OCI-LY3 (cell line): ENCODE measurements at regions not wholly inside any gene's neighbourhood (a gene's known extent, or its start where the extent isn't known, plus 50 kb on each side); places are given as distances from the start of the nearest gene placed in this dataset.

Experiments used
- H2AFZ ChIP-seq: fragments of 200-600, 300-600 bp; shearing (Covaris generic); 2 replicates; pipeline ENCODE4 v1.6.0; 2014; ENCODE audit warnings: antibody characterized with exemption, low read depth, low read length
- H3K27ac ChIP-seq: fragments of 200-600, 300-600 bp; sonication (generic); 2 replicates; pipeline ENCODE4 v1.5.1; 2014; ENCODE audit warnings: mild to moderate bottlenecking, low read length, moderate library complexity, mixed read lengths
- H3K27me3 ChIP-seq: fragments of 200-600, 300-600 bp; sonication (generic); 2 replicates; pipeline ENCODE4 v1.6.1; 2014; ENCODE audit warnings: low read depth, low read length, mixed read lengths
- H3K36me3 ChIP-seq: fragments of 200-600, 300-600 bp; sonication (generic); replicated peaks from 2 replicates; pipeline ENCODE3; 2014; ENCODE audit warnings: low read depth, low read length, mixed read lengths
- H3K4me1 ChIP-seq: fragments of 300-600, 200-600 bp; sonication (generic); 2 replicates; pipeline ENCODE4 v1.6.1; 2014; ENCODE audit warnings: low read length, mixed read lengths
- H3K4me2 ChIP-seq: fragments of 200-600, 300-600 bp; sonication (generic); 2 replicates; pipeline ENCODE4 v1.6.1; 2014; ENCODE audit warnings: low read length, mixed read lengths
- H3K4me3 ChIP-seq: fragments of 300-600, 200-600 bp; sonication (generic); 2 replicates; pipeline ENCODE4 v1.5.1; 2014; ENCODE audit warnings: antibody characterized with exemption, mild to moderate bottlenecking, low read length, moderate library complexity
- H3K79me2 ChIP-seq: fragments of 300-600, 200-600 bp; shearing (Covaris generic); 2 replicates; pipeline ENCODE4 v1.6.1; 2014; ENCODE audit warnings: mild to moderate bottlenecking, low read length, mixed read lengths
- H3K9ac ChIP-seq: fragments of 300-600, 200-600 bp; shearing (Covaris generic); 2 replicates; pipeline ENCODE4 v1.6.0; 2014; ENCODE audit warnings: mild to moderate bottlenecking, low read length, moderate library complexity
- H3K9me3 ChIP-seq: fragments of 200-600, 300-600 bp; shearing (Covaris generic); 2 replicates; pipeline ENCODE4 v1.6.1; 2014; ENCODE audit warnings: low read length, mixed read lengths; ENCODE audit not compliant: insufficient read depth
- H4K20me1 ChIP-seq: fragments of 200-600, 300-600 bp; sonication (generic); 2 replicates; pipeline ENCODE4 v1.6.1; 2016; ENCODE audit warnings: low read length, mixed read lengths; ENCODE audit not compliant: insufficient read depth
- EZH2phosphoT487 ChIP-seq: fragments of 200-600 bp; shearing (Covaris generic); IDR thresholded peaks from 2 replicates; pipeline ENCODE4 v1.6.1; 2018; ENCODE audit warnings: antibody characterized with exemption, mixed run types, low read depth
- TF ChIP-seq, protein P1 (sequence below): fragments of 200-600, 300-600 bp; sonication (generic); IDR thresholded peaks from 2 replicates; pipeline ENCODE4 v1.5.1; 2014; ENCODE audit warnings: antibody characterized with exemption, low read length, low read depth

DNA sequence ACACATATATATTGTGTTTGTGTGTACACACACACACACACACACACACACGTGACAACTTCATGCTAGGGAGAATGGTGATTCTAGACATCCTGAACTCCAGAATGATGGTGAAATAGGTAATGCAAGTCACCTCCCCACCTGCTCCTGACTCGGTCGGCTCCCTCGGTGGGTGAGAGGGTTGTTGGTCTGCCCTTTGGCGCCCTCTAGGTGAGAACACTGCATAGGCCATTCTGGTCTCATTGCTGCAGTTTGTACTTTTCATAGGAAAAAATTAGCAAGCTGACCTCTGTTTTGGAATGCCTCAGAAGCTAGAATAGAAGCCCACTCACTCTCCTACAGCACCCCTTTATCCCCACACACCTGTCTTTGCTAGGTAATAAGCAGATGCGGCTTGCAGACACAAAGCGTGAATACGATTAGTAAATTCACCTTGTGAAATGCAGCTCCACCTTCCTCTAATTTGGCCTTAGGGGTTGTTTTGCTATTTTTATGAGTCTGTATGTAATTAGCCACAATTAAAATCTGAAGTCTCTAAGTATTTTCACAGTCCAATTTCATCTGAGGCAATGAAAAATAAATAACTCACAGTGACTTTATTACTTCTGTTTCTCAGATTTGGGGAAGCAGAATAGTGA lies 130.0 kb upstream of the KCNJ15 start:
- Histone ChIP-seq H3K4me1 (no peaks in the 10 kb centered on the region), H3K4me2 (no peak overlapping the region)

DNA sequence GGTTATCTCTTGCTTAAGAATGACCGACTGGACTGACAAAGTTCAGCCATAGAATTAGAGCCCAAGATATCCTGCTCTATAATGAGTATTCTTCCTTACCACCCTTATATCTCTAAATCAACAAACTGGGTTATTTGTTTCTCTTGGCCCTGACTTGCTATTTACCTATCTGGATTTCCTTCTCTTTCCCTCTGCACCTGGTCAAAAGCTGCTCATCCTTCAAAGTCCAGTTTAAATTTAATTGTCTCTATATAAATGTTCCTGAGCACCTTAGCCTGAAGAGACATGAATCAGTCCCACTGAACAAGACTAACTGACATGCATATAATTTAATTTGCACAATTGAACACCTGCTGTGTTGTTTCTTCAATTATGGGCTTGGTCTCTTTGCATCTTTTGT lies 127.1 kb upstream of the KCNJ15 start:
- no peaks in the 10 kb centered on the region for H3K79me2 ChIP-seq
- peaks cover 8% of the 10 kb centered on the region; the same call in 1 of the 2 replicates for H3K27me3 ChIP-seq
- no peak overlapping the region for H3K9ac ChIP-seq
- H3K36me3 ChIP-seq = no peaks in the 10 kb centered on the region
- H3K4me3 ChIP-seq = no peak overlapping the region
- no peaks in the 10 kb centered on the region for H4K20me1 ChIP-seq
- TF ChIP-seq, protein P1, sequence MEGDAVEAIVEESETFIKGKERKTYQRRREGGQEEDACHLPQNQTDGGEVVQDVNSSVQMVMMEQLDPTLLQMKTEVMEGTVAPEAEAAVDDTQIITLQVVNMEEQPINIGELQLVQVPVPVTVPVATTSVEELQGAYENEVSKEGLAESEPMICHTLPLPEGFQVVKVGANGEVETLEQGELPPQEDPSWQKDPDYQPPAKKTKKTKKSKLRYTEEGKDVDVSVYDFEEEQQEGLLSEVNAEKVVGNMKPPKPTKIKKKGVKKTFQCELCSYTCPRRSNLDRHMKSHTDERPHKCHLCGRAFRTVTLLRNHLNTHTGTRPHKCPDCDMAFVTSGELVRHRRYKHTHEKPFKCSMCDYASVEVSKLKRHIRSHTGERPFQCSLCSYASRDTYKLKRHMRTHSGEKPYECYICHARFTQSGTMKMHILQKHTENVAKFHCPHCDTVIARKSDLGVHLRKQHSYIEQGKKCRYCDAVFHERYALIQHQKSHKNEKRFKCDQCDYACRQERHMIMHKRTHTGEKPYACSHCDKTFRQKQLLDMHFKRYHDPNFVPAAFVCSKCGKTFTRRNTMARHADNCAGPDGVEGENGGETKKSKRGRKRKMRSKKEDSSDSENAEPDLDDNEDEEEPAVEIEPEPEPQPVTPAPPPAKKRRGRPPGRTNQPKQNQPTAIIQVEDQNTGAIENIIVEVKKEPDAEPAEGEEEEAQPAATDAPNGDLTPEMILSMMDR = no peak
- no peak for TF ChIP-seq EZH2phosphoT487
- H2AFZ ChIP-seq = no peak overlapping the region
- no peaks in the 10 kb centered on the region for H3K9me3 ChIP-seq
- no peak overlapping the region for H3K27ac ChIP-seq
- no peaks in the 10 kb centered on the region for H3K4me1 ChIP-seq
- no peak overlapping the region for H3K4me2 ChIP-seq

More for the DNA sequence above, 130.0 kb upstream of the KCNJ15 start:
- Histone ChIP-seq H3K9me3 (no peaks in the 10 kb centered on the region), H3K4me3 (no peak overlapping the region), H3K79me2 (no peaks in the 10 kb centered on the region), H3K27ac (no peak overlapping the region), H2AFZ (no peak overlapping the region), H3K36me3 (no peaks in the 10 kb centered on the region), H4K20me1 (no peaks in the 10 kb centered on the region), H3K27me3 (peaks cover 8% of the 10 kb centered on the region; the same call in 1 of the 2 replicates), H3K9ac (no peak overlapping the region)
- no peak for TF ChIP-seq EZH2phosphoT487
- TF ChIP-seq, protein P1 = peak; percentile 70

DNA sequence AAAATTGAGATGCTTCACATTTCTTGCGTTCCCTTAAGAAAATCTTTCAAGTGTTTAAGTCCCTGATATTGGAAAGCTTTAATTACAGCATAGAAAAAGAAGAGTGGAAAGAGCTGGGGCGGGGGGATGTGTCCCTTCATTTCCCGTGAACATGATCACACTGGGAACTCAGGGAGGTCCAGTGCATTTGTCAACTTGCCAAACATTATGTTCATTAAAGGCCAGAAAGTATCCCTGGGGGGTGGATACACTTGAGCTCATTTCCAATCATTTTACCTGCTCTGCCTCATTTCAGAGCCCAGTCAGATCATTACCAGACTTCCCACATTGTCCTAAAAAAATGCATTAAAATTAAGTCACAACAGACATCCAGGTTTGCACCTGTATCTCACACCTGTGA lies 123.6 kb upstream of the KCNJ15 start:
- Histone ChIP-seq H3K4me3 (no peak overlapping the region), H3K4me2 (no peak overlapping the region), H3K27me3 (peaks cover 8% of the 10 kb centered on the region; the same call in 1 of the 2 replicates), H3K36me3 (no peaks in the 10 kb centered on the region), H4K20me1 (no peaks in the 10 kb centered on the region), H3K9ac (no peak overlapping the region), H3K27ac (no peak overlapping the region), H3K4me1 (no peaks in the 10 kb centered on the region), H2AFZ (no peak overlapping the region), H3K9me3 (no peaks in the 10 kb centered on the region), H3K79me2 (no peaks in the 10 kb centered on the region)
- TF ChIP-seq, protein P1 = no peak
- no peak for TF ChIP-seq EZH2phosphoT487

DNA sequence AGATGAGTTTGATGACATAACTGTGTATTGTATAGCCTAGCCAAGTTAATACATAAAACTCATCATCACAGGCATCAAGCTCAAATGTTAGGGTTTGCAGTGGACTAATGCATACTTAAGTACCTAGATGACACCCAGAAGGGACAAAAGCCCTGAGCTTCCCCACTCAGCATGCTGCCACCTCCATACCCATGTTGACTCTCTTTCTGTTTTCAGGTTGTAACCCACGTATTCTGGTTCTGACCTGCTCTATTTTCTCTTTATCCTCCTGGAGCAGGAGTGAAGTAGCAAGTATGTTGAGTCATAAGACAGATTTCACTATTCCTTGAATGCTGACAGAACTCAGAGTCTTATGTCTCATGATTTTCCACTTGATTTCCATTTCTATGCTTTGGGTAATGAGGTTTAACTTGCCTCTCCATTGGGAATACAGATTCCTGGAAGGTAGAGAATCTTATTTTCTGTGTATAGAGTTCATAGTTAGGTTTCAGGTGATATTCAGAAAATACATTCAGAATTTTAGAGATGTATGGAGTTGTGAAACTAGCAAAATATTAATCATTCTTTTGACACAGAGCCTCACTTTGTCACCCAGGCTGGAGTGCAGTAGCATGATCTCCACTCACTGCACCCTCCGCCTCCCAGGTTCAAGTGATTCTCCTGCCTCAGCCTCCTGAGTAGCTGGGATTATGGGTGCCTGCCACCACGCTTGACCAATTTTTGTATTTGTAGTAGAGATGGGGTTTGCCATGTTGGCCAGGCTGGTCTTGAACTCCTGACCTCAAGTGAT lies 122.5 kb upstream of the KCNJ15 start:
- H2AFZ ChIP-seq = no peak overlapping the region
- H3K9ac ChIP-seq = no peak overlapping the region
- no peaks in the 10 kb centered on the region for H4K20me1 ChIP-seq
- H3K4me2 ChIP-seq = no peak overlapping the region
- TF ChIP-seq, protein P1 = no peak
- no peak for TF ChIP-seq EZH2phosphoT487
- peaks cover 8% of the 10 kb centered on the region; the same call in 1 of the 2 replicates for H3K27me3 ChIP-seq
- H3K36me3 ChIP-seq = no peaks in the 10 kb centered on the region
- H3K79me2 ChIP-seq = no peaks in the 10 kb centered on the region
- H3K4me3 ChIP-seq = no peak overlapping the region
- no peaks in the 10 kb centered on the region for H3K4me1 ChIP-seq
- no peaks in the 10 kb centered on the region for H3K9me3 ChIP-seq
- H3K27ac ChIP-seq = no peak overlapping the region
